WTC11 (cell line): ENCODE measurements at regions not wholly inside any gene's neighbourhood (a gene's known extent, or its start where the extent isn't known, plus 50 kb on each side); places are given as distances from the start of the nearest gene placed in this dataset.

Experiments
- ATAC-seq: fragments of 200-7000 bp; cut with Tn5 transposase; 2 replicates; pipeline ENCODE4 v1.10.0; 2021; ENCODE audit warnings: mild to moderate bottlenecking, moderate library complexity
- CTCF ChIA-PET: fragments of 300-600 bp; sonication (Branson Sonifier 250); formaldehyde crosslinking; loops from one replicate; lab custom pipeline; 2021; ENCODE audit warnings: antibody characterized with exemption; lab: Charles Lee
- POLR2A ChIA-PET: fragments of 350-600 bp; sonication (Branson Sonifier 250); formaldehyde crosslinking; loops from one replicate; lab custom pipeline; 2021; ENCODE audit warnings: antibody characterized with exemption; lab: Charles Lee
- DNase-seq: peaks from one replicate; pipeline ENCODE4 v3.0.0; 2021; ENCODE audit warnings: low spot score
- H3K27ac Mint-ChIP-seq: 2 replicates; pipeline ENCODE4 v1.8.0; 2021; ENCODE audit warnings: mixed read lengths
- H3K27me3 Mint-ChIP-seq: 2 replicates; pipeline ENCODE4 v1.8.0; 2021; ENCODE audit warnings: low read depth, mild to moderate bottlenecking, moderate library complexity, mixed read lengths
- H3K36me3 Mint-ChIP-seq: 2 replicates; pipeline ENCODE4 v1.8.0; 2021; ENCODE audit warnings: mixed read lengths
- H3K4me1 Mint-ChIP-seq: 2 replicates; pipeline ENCODE4 v1.8.0; 2022; ENCODE audit warnings: mixed read lengths
- H3K4me3 Mint-ChIP-seq: 2 replicates; pipeline ENCODE4 v1.8.0; 2021; ENCODE audit warnings: mild to moderate bottlenecking, moderate library complexity, mixed read lengths
- H3K9me3 Mint-ChIP-seq: 2 replicates; pipeline ENCODE4 v1.8.0; 2021; ENCODE audit warnings: mixed read lengths
- ATF1 ChIP-seq: sonication (generic); formaldehyde crosslinking; IDR thresholded peaks from 2 replicates; pipeline ENCODE4 v1.8.1; 2023; ENCODE audit warnings: mild to moderate bottlenecking, moderate library complexity, missing genetic modification reagents
- E2F5 ChIP-seq: sonication (generic); formaldehyde crosslinking; IDR thresholded peaks from 2 replicates; pipeline ENCODE4 v1.8.1; 2022; ENCODE audit warnings: mild to moderate bottlenecking, moderate library complexity, missing genetic modification reagents
- ETV6 ChIP-seq: sonication (generic); formaldehyde crosslinking; IDR thresholded peaks from 2 replicates; pipeline ENCODE4 v1.8.1; 2022; ENCODE audit warnings: mild to moderate bottlenecking, missing genetic modification reagents
- GTF2I ChIP-seq: fragments of 250-450 bp; sonication (Bioruptor Pico); conservative IDR thresholded peaks from 2 replicates; pipeline ENCODE4 v1.4.0; 2021; ENCODE audit warnings: mild to moderate bottlenecking
- KAT7 ChIP-seq: sonication (generic); formaldehyde crosslinking; IDR thresholded peaks from 2 replicates; pipeline ENCODE4 v1.8.1; 2023; ENCODE audit warnings: missing genetic modification reagents, mild to moderate bottlenecking, borderline replicate concordance
- MLX ChIP-seq: sonication (generic); formaldehyde crosslinking; IDR thresholded peaks from 2 replicates; pipeline ENCODE4 v1.8.1; 2023; ENCODE audit warnings: mild to moderate bottlenecking, missing genetic modification reagents, moderate library complexity
- NFATC4 ChIP-seq: fragments of 250-450 bp; sonication (Bioruptor Pico); IDR thresholded peaks from 2 replicates; pipeline ENCODE4 v1.9.0; 2021; ENCODE audit warnings: mild to moderate bottlenecking
- NFE2L1 ChIP-seq: sonication (generic); formaldehyde crosslinking; IDR thresholded peaks from 2 replicates; pipeline ENCODE4 v1.8.1; 2023; ENCODE audit warnings: missing genetic modification reagents
- RORB ChIP-seq: fragments of 250-450 bp; sonication (Bioruptor Pico); IDR thresholded peaks from 2 replicates; pipeline ENCODE4 v1.9.0; 2021; ENCODE audit warnings: mild to moderate bottlenecking
- STAT6 ChIP-seq: sonication (generic); formaldehyde crosslinking; conservative IDR thresholded peaks from 2 replicates; pipeline ENCODE4 v1.8.1; 2023; ENCODE audit warnings: mild to moderate bottlenecking, low read depth, missing genetic modification reagents, moderate library complexity
- TEAD1 ChIP-seq: sonication (generic); formaldehyde crosslinking; IDR thresholded peaks from 2 replicates; pipeline ENCODE4 v1.8.0; 2022; ENCODE audit warnings: mild to moderate bottlenecking, missing genetic modification reagents
- TEAD4 ChIP-seq: sonication (generic); formaldehyde crosslinking; IDR thresholded peaks from 2 replicates; pipeline ENCODE4 v1.8.0; 2022; ENCODE audit warnings: mild to moderate bottlenecking, missing genetic modification reagents
- TP53 ChIP-seq: sonication (generic); formaldehyde crosslinking; IDR thresholded peaks from 2 replicates; pipeline ENCODE4 v1.8.1; 2023; ENCODE audit warnings: mild to moderate bottlenecking, missing genetic modification reagents
- ZNF396 ChIP-seq: fragments of 250-450 bp; sonication (Bioruptor Pico); IDR thresholded peaks from 2 replicates; pipeline ENCODE4 v1.8.0; 2021; ENCODE audit warnings: mild to moderate bottlenecking, moderate library complexity, borderline replicate concordance
- TF ChIP-seq, protein P1 (sequence below): fragments of 250-450 bp; sonication (Bioruptor Pico); IDR thresholded peaks from 2 replicates; pipeline ENCODE4 v2.1.2; 2022; ENCODE audit warnings: mild to moderate bottlenecking, moderate library complexity
- TF ChIP-seq, protein P2 (sequence below): sonication (generic); formaldehyde crosslinking; IDR thresholded peaks from 2 replicates; pipeline ENCODE4 v1.8.0; 2022; ENCODE audit warnings: mild to moderate bottlenecking, missing genetic modification reagents

DNA sequence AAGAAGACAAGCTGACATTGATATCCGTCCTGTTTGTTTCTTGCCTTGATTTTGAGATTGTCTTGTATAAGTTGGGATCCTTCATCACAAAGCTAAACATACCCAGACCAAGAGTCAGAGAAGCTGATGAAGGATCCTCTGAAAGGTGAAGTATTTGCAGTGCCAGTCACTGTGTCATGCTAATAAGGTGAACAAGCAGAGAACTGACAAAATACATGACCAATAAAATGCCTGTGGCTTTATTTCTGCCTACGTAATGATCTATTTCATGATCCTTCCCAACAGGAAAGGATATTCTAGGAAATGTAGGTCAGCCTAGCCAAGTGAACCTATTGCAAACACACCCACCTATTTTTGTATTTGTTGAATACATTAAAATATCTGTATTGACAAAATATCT, 351.3 kb upstream of the CDH9 start (continued):
- TF ChIP-seq NFATC4 (CRISPR knock-in tag), result no peak
- no peak for TF ChIP-seq TEAD4 (CRISPR knock-in tag)
- no peak for TF ChIP-seq TP53 (CRISPR knock-in tag)
- TF ChIP-seq ATF1 (CRISPR knock-in tag), result no peak
- TF ChIP-seq, protein P1, sequence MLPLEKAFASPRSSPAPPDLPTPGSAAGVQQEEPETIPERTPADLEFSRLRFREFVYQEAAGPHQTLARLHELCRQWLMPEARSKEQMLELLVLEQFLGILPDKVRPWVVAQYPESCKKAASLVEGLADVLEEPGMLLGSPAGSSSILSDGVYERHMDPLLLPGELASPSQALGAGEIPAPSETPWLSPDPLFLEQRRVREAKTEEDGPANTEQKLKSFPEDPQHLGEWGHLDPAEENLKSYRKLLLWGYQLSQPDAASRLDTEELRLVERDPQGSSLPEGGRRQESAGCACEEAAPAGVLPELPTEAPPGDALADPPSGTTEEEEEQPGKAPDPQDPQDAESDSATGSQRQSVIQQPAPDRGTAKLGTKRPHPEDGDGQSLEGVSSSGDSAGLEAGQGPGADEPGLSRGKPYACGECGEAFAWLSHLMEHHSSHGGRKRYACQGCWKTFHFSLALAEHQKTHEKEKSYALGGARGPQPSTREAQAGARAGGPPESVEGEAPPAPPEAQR (CRISPR knock-in tag), result no peak
- no peak for TF ChIP-seq TEAD1 (CRISPR knock-in tag)
- no peak for TF ChIP-seq KAT7 (CRISPR knock-in tag)

DNA sequence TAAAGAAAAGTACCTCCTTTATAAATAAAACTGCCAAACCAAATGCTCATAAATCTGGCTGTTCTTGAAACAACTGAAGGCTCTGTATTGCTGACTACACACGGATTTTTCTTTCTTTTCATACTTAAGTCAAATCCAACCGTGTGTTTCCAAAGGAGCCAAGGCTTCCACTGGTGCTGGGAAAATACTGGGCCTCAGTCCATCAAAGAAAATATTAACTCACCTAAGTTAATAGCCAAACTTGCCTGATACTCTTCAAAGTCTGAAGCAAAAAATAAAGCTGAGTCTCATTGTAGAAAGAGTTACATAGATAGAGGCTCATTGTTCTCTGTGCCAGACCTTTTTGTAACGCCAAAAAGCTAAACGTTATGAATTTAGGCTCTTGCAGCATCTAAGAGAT, 350.4 kb upstream of the CDH9 start:
- H3K4me1 Mint-ChIP-seq, result peaks cover 22% of the 10 kb centered on the region
- H3K9me3 Mint-ChIP-seq, result peaks cover 5% of the 10 kb centered on the region; the same call in 1 of the 2 replicates
- CTCF ChIA-PET, result no interaction called here

More for the DNA sequence above, 350.4 kb upstream of the CDH9 start:
- TF ChIP-seq NFE2L1 (CRISPR knock-in tag) (no peak), ZNF396 (no peak), MLX (no peak), STAT6 (CRISPR knock-in tag) (no peak), ETV6 (no peak), TEAD4 (CRISPR knock-in tag) (no peak), TEAD1 (CRISPR knock-in tag) (no peak), E2F5 (CRISPR knock-in tag) (no peak), RORB (CRISPR knock-in tag) (no peak), GTF2I (CRISPR knock-in tag) (no peak)
- TF ChIP-seq, protein P2, sequence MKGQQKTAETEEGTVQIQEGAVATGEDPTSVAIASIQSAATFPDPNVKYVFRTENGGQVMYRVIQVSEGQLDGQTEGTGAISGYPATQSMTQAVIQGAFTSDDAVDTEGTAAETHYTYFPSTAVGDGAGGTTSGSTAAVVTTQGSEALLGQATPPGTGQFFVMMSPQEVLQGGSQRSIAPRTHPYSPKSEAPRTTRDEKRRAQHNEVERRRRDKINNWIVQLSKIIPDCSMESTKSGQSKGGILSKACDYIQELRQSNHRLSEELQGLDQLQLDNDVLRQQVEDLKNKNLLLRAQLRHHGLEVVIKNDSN (CRISPR knock-in tag), result no peak
- Mint-ChIP-seq H3K36me3 (no peaks in the 10 kb centered on the region; the same call in 1 of the 2 replicates), H3K27ac (no peak overlapping the region), H3K27me3 (peaks cover 15% of the 10 kb centered on the region), H3K4me3 (no peak overlapping the region)
- ATAC-seq (no peak), DNase-seq (no peak)
- POLR2A ChIA-PET, result no interaction called here
